H1 (cell line): ENCODE measurements at regions not wholly inside any gene's neighbourhood (a gene's known extent, or its start where the extent isn't known, plus 50 kb on each side); places are given as distances from the start of the nearest gene placed in this dataset.

Experiments used
- BCL11A ChIP-seq, 2 experiments: IDR thresholded peaks; one replicate each; pipeline ENCODE4 v1.6.1; 2011; ENCODE audit warnings: low read depth in 2 of 2, low read length in 2 of 2, mild to moderate bottlenecking in 2 of 2
- BRCA1 ChIP-seq: IDR thresholded peaks from 2 replicates; pipeline ENCODE4 v1.6.1; 2012; ENCODE audit warnings: low read depth, low read length, improper control_type of control experiment
- EP300 ChIP-seq, 2 experiments: IDR thresholded peaks; 1 replicate in 1 of 2; 2 replicates in 1 of 2; pipeline ENCODE4 v1.6.1; 2011 to 2012; ENCODE audit warnings: low read depth in 2 of 2, low read length in 2 of 2, mild to moderate bottlenecking in 2 of 2, borderline replicate concordance in 1 of 2, inconsistent platforms in 1 of 2, moderate library complexity in 1 of 2
- EZH2 ChIP-seq: fragments of 200-600 bp; sonication (generic); IDR thresholded peaks from 2 replicates; pipeline ENCODE4 v1.7.1; 2012; ENCODE audit warnings: low read depth, mild to moderate bottlenecking, moderate library complexity, low read length, inconsistent platforms; ENCODE audit not compliant: severe bottlenecking
- NRF1 ChIP-seq: IDR thresholded peaks from 2 replicates; pipeline ENCODE4 v1.6.1; 2011; ENCODE audit warnings: mild to moderate bottlenecking, low read depth, low read length, improper control_type of control experiment
- RAD21 ChIP-seq, 2 experiments: IDR thresholded peaks in 1 of 2; conservative IDR thresholded peaks in 1 of 2; 2 replicates each; pipeline ENCODE4 v1.6.1; 2011; ENCODE audit warnings: low read depth in 2 of 2, low read length in 2 of 2, improper control_type of control experiment in 1 of 2, inconsistent platforms in 1 of 2, mild to moderate bottlenecking in 1 of 2, moderate library complexity in 1 of 2
- SIN3A ChIP-seq, 2 experiments: IDR thresholded peaks in 1 of 2; conservative IDR thresholded peaks in 1 of 2; 2 replicates each; pipeline ENCODE4 v1.6.1; 2011 to 2012; ENCODE audit warnings: low read length in 2 of 2, improper control_type of control experiment in 1 of 2, low read depth in 1 of 2, mild to moderate bottlenecking in 1 of 2

GRCh38 chr6:77318256-77318655 lies 145.0 kb downstream of the HTR1B start (continued):
- TF ChIP-seq BCL11A (IDR thresholded peaks at IDR 0.05; ENCODE audit: low read depth in 2 of 2, low read length in 2 of 2): no peak
- TF ChIP-seq EP300 (IDR thresholded peaks at IDR 0.05; ENCODE audit: borderline replicate concordance in 1 of 2, low read depth in 2 of 2, low read length in 2 of 2): no peak
- no peak for TF ChIP-seq BRCA1
- no peak for TF ChIP-seq RAD21 (IDR thresholded peaks at IDR 0.05 in 1 of 2, conservative IDR thresholded peaks at IDR 0.05 in 1 of 2; ENCODE audit: low read depth in 2 of 2, low read length in 2 of 2)
- TF ChIP-seq EZH2: no peak
- no peak for TF ChIP-seq NRF1
- no peak for TF ChIP-seq SIN3A (conservative IDR thresholded peaks at IDR 0.05 in 1 of 2, IDR thresholded peaks at IDR 0.05 in 1 of 2; ENCODE audit: low read depth in 1 of 2, low read length in 2 of 2)
